Body of pancreas (tissue), 4 donors: ENCODE measurements at regions not wholly inside any gene's neighbourhood (a gene's known extent, or its start where the extent isn't known, plus 50 kb on each side); places are given as distances from the start of the nearest gene placed in this dataset.

ENCODE experiments used
- ATAC-seq: fragments of 150-250 bp; one replicate; pipeline ENCODE4 v1.9.1; 2016
- DNase-seq, 4 donors: peaks; one replicate each; pipeline ENCODE4 v3.0.0-alpha.2; 2019
- H3K27ac ChIP-seq, 4 donors: fragments of 200-600 bp; sonication (generic); 1 replicate in 3 of 4; 2 replicates in 1 of 4; pipeline versions ENCODE4 v1.5.1 to v1.6.1; 2016 to 2019; ENCODE audit warnings: mild to moderate bottlenecking in 1 of 4, mixed read lengths in 1 of 4, moderate library complexity in 1 of 4
- H3K27me3 ChIP-seq, 2 donors: fragments of 200-600 bp; sonication (generic); one replicate each; pipeline ENCODE4 v1.6.0; 2016; ENCODE audit warnings: mild to moderate bottlenecking in 1 of 2
- H3K36me3 ChIP-seq, 2 donors: fragments of 200-600 bp; sonication (generic); replicated peaks in 1 of 2; 2 replicates each; pipeline ENCODE4 v1.5.1; 2016; ENCODE audit warnings: low read depth in 2 of 2; ENCODE audit not compliant: insufficient read depth in 1 of 2
- H3K4me1 ChIP-seq: fragments of 200-600 bp; sonication (generic); one replicate; pipeline ENCODE4 v1.6.0; 2016
- H3K4me3 ChIP-seq, 2 donors: fragments of 200-600 bp; sonication (generic); 1 replicate in 1 of 2; 2 replicates in 1 of 2; pipeline ENCODE4 v1.5.1; 2016 to 2019
- H3K9me3 ChIP-seq, 3 donors: fragments of 200-600 bp; sonication (generic); 1 replicate in 2 of 3; 2 replicates in 1 of 3; pipeline ENCODE4 v1.5.1; 2016
- POLR2A ChIP-seq, 3 donors: fragments of 450-650 bp; IDR thresholded peaks; one replicate each; pipeline ENCODE4 v1.6.1; 2016; ENCODE audit warnings: antibody characterized with exemption in 3 of 3, mild to moderate bottlenecking in 2 of 3
- WGBS, 2 donors: methylation state at CpG; one replicate each; pipeline ENCODE4 v1.1.5; 2017; 5-methylcytosine and 5-hydroxymethylcytosine counted together
- intact Hi-C: fragments of 100-400 bp; cut with DNase I; formaldehyde crosslinking; loops from one replicate; pipeline ENCODE4 v1.15.1; 2023
- TF ChIP-seq, protein P1 (sequence below), 7 experiments: fragments of 450-650 bp in 4 of 7; fragments of 200-600 bp in 3 of 7; sonication (generic) in 3 of 7; IDR thresholded peaks; one replicate each; pipeline ENCODE4 v1.5.1; 2016 to 2019; ENCODE audit warnings: antibody characterized with exemption in 7 of 7

GRCh38 chr4:60187428-60187827 lies 1012.7 kb upstream of the ADGRL3 start:
- TF ChIP-seq, protein P1, sequence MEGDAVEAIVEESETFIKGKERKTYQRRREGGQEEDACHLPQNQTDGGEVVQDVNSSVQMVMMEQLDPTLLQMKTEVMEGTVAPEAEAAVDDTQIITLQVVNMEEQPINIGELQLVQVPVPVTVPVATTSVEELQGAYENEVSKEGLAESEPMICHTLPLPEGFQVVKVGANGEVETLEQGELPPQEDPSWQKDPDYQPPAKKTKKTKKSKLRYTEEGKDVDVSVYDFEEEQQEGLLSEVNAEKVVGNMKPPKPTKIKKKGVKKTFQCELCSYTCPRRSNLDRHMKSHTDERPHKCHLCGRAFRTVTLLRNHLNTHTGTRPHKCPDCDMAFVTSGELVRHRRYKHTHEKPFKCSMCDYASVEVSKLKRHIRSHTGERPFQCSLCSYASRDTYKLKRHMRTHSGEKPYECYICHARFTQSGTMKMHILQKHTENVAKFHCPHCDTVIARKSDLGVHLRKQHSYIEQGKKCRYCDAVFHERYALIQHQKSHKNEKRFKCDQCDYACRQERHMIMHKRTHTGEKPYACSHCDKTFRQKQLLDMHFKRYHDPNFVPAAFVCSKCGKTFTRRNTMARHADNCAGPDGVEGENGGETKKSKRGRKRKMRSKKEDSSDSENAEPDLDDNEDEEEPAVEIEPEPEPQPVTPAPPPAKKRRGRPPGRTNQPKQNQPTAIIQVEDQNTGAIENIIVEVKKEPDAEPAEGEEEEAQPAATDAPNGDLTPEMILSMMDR (IDR thresholded peaks at IDR 0.05) = no peak
- no peak for TF ChIP-seq POLR2A (IDR thresholded peaks at IDR 0.05)
- ATAC-seq (no peak), DNase-seq (no peak)
- H3K27me3 ChIP-seq = no peaks in the 10 kb centered on the region
- H3K36me3 ChIP-seq = no peaks in the 10 kb centered on the region
- no peaks in the 10 kb centered on the region for H3K9me3 ChIP-seq
- 67 to 86% methylated on average over 3 of the region's 3 CpGs for WGBS, 2 donors
- no peak overlapping the region for H3K4me3 ChIP-seq
- H3K4me1 ChIP-seq = no peaks in the 10 kb centered on the region
- no peak overlapping the region for H3K27ac ChIP-seq
- intact Hi-C loops = no loop called here

DNA sequence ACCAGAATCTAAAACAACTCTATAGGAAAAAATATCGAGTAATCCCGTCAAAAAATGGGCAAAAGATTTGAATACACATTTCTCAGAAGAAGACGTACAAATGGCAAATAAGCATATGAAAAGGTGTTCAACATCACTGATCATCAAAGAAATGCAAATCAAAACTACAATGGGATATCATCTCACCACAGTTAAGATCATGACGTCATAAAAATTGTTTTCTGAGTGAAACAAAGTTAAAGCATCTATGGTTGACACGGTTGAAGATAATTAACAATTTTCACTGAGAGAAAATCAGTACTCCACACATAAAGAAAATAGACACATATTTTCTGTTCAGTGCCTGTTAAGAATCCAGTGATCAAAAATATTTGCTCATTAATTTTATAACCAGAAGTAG lies 1010.8 kb upstream of the ADGRL3 start:
- no peak for TF ChIP-seq POLR2A (IDR thresholded peaks at IDR 0.05)
- TF ChIP-seq, protein P1 (IDR thresholded peaks at IDR 0.05) = no peak
- 71 to 73% methylated on average over 5 of the region's 5 CpGs for WGBS, 2 donors
- Histone ChIP-seq H3K9me3 (no peaks in the 10 kb centered on the region), H3K27me3 (no peaks in the 10 kb centered on the region), H3K36me3 (no peaks in the 10 kb centered on the region), H3K4me1 (no peaks in the 10 kb centered on the region), H3K4me3 (no peak overlapping the region), H3K27ac (no peak overlapping the region)
- intact Hi-C loops = no loop called here
- no peak for ATAC-seq
- DNase-seq = no peak

- intact Hi-C loops = no loop called here
- Histone ChIP-seq H3K27ac (no peak overlapping the region), H3K4me1 (no peaks in the 10 kb centered on the region), H3K27me3 (no peaks in the 10 kb centered on the region), H3K4me3 (no peak overlapping the region), H3K9me3 (no peaks in the 10 kb centered on the region), H3K36me3 (no peaks in the 10 kb centered on the region)
- 59 to 63% methylated on average over 1 of the region's 1 CpG for WGBS, 2 donors
- DNase-seq (no peak), ATAC-seq (no peak)
- TF ChIP-seq, protein P1 (IDR thresholded peaks at IDR 0.05) = no peak
- TF ChIP-seq POLR2A (IDR thresholded peaks at IDR 0.05) = no peak
These were observed 1005.9 kb upstream of the ADGRL3 start for GRCh38 chr4:60194214-60194613.

DNA sequence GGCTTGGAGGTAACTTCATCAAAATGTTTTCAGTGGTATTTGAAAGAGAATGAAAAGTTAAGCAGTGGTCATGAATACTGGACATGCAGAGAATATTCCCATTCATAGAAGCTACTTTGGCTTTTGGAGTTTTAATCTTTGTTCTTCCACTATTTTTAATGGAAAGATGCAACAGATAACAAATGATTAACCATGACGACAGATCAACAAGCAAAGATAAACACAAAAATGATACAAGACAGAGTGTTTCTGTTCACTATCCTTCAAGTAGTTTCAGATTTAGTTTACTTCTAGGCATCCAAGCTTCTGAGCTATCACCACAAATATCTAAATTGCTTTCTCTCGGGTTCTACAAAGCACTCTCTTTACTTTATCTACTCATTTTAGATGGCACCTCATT lies 1004.9 kb upstream of the ADGRL3 start:
- Histone ChIP-seq H3K9me3 (no peaks in the 10 kb centered on the region), H3K27me3 (no peaks in the 10 kb centered on the region), H3K4me3 (no peak overlapping the region), H3K4me1 (no peaks in the 10 kb centered on the region), H3K36me3 (no peaks in the 10 kb centered on the region), H3K27ac (no peak overlapping the region)
- DNase-seq (no peak), ATAC-seq (no peak)
- intact Hi-C loops = no loop called here
- TF ChIP-seq POLR2A (IDR thresholded peaks at IDR 0.05) = no peak
- TF ChIP-seq, protein P1 (IDR thresholded peaks at IDR 0.05) = no peak
- WGBS, 2 donors = 28 to 33% methylated on average over 2 of the region's 2 CpGs

DNA sequence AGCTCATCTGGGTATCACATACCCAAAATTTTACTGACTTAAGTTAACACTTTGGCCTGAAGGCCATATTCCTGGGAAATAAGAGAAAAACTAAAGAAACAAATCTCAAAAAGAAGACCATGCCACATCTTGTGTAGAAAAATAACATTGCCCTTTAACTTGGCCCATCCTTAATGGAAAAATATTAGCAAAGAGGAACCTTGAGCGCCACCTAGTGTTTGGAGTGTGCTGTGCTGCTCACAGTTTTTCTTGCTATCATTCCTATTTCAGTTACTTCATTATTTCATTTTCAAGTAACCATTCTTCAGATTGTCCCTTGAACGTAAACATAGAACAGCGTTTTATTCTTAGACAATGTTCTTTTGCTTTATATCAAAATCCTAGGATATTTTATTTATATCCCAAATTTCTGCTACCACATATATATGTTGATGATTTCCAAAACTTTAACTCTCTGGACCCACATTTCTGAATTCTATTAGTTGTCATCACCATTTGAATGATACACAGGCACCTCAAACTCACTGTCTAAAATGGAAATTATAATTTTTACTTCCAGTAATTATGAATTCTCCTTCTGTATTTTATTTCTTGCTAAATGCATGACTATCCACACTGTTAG lies 999.0 kb upstream of the ADGRL3 start:
- Histone ChIP-seq H3K27me3 (no peaks in the 10 kb centered on the region), H3K36me3 (no peaks in the 10 kb centered on the region), H3K4me1 (no peaks in the 10 kb centered on the region), H3K9me3 (no peaks in the 10 kb centered on the region), H3K27ac (no peak overlapping the region), H3K4me3 (no peak overlapping the region)
- TF ChIP-seq POLR2A (IDR thresholded peaks at IDR 0.05) = no peak
- TF ChIP-seq, protein P1 (IDR thresholded peaks at IDR 0.05) = peak; percentile 67 to 90 (median 76)
- WGBS, 2 donors = 3 to 5% methylated on average over 3 of the region's 3 CpGs
- intact Hi-C loops = no loop called here
- DNase-seq = peak; percentile 44 to 64 (median 54)
- peak; percentile 67 for ATAC-seq
